GM12874 (cell line): ENCODE measurements at regions not wholly inside any gene's neighbourhood (a gene's known extent, or its start where the extent isn't known, plus 50 kb on each side); places are given as distances from the start of the nearest gene placed in this dataset.

Experiments
- TF ChIP-seq, protein P1 (sequence below): IDR thresholded peaks from 2 replicates; pipeline ENCODE4 v1.5.1; 2011; ENCODE audit warnings: low read depth, mild to moderate bottlenecking, control low read depth, low read length, moderate library complexity; ENCODE audit not compliant: insufficient read depth

DNA sequence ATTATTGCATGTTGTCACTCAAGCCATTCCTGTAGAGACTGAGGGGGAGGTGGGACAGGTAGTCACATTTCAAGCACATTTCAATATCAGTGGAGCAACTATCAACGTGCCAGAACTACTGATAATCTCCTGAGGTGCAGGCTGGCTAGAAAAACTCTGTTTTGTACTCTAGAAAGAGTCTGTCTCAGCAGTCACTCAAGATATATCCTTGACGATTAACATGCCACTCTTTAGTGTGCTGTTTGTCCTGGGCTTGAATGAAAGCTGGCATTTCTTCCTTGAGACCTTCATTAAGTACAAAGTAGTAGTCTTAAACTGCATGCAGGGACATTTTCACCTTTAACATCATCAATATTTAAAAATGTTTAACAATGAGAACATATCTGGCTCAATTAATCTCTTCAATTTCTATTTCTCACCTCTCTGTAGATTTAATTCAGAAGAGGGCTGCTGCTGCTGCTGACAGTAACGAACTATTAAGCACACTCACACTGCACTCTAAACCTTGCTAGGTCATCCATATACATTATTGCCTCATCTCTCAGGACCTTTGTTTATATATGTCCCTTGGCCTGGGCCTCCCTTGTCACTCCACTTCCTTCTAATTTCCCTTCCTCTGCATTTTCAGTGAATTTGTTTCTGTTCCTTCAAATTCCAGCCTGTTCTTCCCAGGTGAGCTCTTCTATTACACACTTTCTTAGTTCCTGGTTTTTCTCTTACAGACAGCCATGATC, 412.0 kb downstream of the HAPSTR1 start:
- TF ChIP-seq, protein P1, sequence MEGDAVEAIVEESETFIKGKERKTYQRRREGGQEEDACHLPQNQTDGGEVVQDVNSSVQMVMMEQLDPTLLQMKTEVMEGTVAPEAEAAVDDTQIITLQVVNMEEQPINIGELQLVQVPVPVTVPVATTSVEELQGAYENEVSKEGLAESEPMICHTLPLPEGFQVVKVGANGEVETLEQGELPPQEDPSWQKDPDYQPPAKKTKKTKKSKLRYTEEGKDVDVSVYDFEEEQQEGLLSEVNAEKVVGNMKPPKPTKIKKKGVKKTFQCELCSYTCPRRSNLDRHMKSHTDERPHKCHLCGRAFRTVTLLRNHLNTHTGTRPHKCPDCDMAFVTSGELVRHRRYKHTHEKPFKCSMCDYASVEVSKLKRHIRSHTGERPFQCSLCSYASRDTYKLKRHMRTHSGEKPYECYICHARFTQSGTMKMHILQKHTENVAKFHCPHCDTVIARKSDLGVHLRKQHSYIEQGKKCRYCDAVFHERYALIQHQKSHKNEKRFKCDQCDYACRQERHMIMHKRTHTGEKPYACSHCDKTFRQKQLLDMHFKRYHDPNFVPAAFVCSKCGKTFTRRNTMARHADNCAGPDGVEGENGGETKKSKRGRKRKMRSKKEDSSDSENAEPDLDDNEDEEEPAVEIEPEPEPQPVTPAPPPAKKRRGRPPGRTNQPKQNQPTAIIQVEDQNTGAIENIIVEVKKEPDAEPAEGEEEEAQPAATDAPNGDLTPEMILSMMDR: no peak

DNA sequence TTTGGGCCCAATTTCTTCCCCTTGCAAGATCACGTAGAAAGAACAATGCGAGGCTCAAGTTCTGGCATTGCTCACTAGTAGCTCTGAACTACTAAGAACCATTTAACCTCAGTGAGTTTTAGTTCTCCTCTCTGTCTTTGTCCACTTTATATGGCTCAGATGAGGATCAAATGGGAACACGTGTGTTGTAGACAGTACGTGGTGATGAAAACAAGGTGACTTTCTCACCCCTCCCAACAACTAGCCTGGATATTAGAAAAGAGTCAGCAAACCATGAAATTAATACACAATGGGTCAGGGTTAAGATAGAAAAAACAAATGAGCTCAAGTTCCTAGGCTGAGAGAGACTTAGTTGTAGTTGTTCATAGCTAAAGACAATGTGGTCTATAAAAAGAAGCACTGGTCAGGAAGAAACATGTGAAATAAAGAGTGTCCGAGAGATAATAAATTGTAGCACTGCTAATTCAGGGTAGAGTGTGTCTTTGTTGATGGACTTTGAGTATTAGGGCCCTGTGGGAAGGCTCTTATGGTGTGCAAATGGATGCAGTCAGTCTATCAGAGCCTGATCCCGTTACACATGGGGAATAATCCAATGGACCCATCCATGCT, 417.0 kb downstream of the HAPSTR1 start:
- TF ChIP-seq, protein P1: no peak

- TF ChIP-seq, protein P1: no peak
These were observed 418.2 kb downstream of the HAPSTR1 start for GRCh38 chr16:9509663-9510062.

- TF ChIP-seq, protein P1: no peak
These were observed 419.9 kb downstream of the HAPSTR1 start for GRCh38 chr16:9511389-9511788.

DNA sequence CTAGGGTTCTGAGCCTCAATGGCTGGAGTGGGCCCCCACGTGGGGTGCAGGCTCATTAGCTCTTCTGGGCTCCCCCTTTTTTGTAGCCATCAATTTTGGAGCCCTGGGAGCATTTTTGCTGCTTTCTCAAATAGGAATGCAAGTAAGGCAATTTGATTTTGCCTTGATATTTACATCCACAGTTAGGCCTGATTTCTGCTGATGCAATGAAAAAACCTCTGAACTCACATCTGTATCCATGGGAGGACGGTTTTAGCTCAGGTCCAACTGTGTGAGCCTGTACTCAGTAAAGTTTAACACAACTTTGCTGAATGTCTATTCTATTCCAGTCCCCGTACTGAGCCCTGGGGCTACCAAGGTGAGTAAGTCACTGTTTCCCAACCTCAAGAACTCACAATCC, 425.0 kb downstream of the HAPSTR1 start:
- TF ChIP-seq, protein P1: no peak

- TF ChIP-seq, protein P1: no peak
These were observed 426.6 kb downstream of the HAPSTR1 start for GRCh38 chr16:9518051-9518450.

- TF ChIP-seq, protein P1: no peak
These were observed 427.1 kb downstream of the HAPSTR1 start for GRCh38 chr16:9518581-9518980.
